Vagina (tissue), 2 donors: ENCODE measurements at regions not wholly inside any gene's neighbourhood (a gene's known extent, or its start where the extent isn't known, plus 50 kb on each side); places are given as distances from the start of the nearest gene placed in this dataset.

Source experiments
- POLR2A ChIP-seq, 2 donors: fragments of 450-650 bp; IDR thresholded peaks; one replicate each; pipeline ENCODE4 v1.6.1; 2017; ENCODE audit warnings: antibody characterized with exemption in 2 of 2, mild to moderate bottlenecking in 2 of 2, moderate library complexity in 2 of 2
- TF ChIP-seq, protein P1 (sequence below), 3 experiments: fragments of 450-650 bp in 2 of 3; fragments of 200-600 bp in 1 of 3; sonication (generic) in 1 of 3; IDR thresholded peaks; one replicate each; pipeline ENCODE4 v1.5.1; 2017 to 2019; ENCODE audit warnings: antibody characterized with exemption in 3 of 3, mild to moderate bottlenecking in 2 of 3, moderate library complexity in 2 of 3

DNA sequence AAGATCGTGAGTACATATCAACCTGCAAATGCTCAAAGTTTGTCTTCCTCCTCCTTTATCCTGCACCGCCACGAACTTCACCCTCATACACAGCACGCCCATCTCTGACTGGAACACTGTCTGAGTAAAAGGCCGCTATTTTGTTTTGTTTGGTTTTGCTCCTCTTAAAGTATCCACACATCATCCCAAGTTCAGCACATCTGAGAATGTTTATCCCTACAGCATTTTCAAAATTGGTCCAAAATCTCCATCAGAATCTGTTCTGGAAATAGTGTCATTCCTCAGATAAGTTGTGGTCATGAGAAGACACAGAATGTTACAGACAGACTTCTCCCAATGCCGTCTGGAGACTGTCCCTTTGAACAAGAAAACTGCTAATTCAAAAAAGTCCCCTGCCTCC lies 251.6 kb upstream of the ARID1B start:
- TF ChIP-seq POLR2A (IDR thresholded peaks at IDR 0.05) = no peak
- TF ChIP-seq, protein P1, sequence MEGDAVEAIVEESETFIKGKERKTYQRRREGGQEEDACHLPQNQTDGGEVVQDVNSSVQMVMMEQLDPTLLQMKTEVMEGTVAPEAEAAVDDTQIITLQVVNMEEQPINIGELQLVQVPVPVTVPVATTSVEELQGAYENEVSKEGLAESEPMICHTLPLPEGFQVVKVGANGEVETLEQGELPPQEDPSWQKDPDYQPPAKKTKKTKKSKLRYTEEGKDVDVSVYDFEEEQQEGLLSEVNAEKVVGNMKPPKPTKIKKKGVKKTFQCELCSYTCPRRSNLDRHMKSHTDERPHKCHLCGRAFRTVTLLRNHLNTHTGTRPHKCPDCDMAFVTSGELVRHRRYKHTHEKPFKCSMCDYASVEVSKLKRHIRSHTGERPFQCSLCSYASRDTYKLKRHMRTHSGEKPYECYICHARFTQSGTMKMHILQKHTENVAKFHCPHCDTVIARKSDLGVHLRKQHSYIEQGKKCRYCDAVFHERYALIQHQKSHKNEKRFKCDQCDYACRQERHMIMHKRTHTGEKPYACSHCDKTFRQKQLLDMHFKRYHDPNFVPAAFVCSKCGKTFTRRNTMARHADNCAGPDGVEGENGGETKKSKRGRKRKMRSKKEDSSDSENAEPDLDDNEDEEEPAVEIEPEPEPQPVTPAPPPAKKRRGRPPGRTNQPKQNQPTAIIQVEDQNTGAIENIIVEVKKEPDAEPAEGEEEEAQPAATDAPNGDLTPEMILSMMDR (IDR thresholded peaks at IDR 0.05) = no peak
